DMS114 treated with DMSO at 0.1 percent for 48 hours (cell line): ENCODE measurements at regions not wholly inside any gene's neighbourhood (a gene's known extent, or its start where the extent isn't known, plus 50 kb on each side); places are given as distances from the start of the nearest gene placed in this dataset.
"Not testable (repeated sequence)": the region's sequence is repeated elsewhere in the genome, so short reads cannot be mapped to it uniquely, and the experiment has no call there.

Experiments used
- DNase-seq: peaks from one replicate; lab custom pipeline; 2025; ENCODE audit not compliant: unreplicated experiment; lab: John Stamatoyannopoulos, UW

- no peak for DNase-seq
These were observed 121.2 kb upstream of the FOXP2 start for GRCh38 chr7:114293289-114294012.

GRCh38 chr7:114279901-114280300, 134.7 kb upstream of the FOXP2 start:
- DNase-seq = no peak

- DNase-seq = no peak
These were observed 141.4 kb upstream of the FOXP2 start for GRCh38 chr7:114273218-114273617.

- no peak for DNase-seq
These were observed 144.9 kb upstream of the FOXP2 start for GRCh38 chr7:114269714-114270113.

- not testable (repeated sequence) for DNase-seq
These were observed 147.1 kb upstream of the FOXP2 start for GRCh38 chr7:114267550-114267949.

- DNase-seq = no peak
These were observed 150.6 kb upstream of the FOXP2 start for GRCh38 chr7:114264023-114264422.

- DNase-seq = no peak
These were observed 151.4 kb upstream of the FOXP2 start for GRCh38 chr7:114263219-114263618.

GRCh38 chr7:114255404-114255841, 159.2 kb upstream of the FOXP2 start:
- DNase-seq = no peak

- no peak for DNase-seq
These were observed 171.0 kb upstream of the FOXP2 start for GRCh38 chr7:114243646-114244045.

GRCh38 chr7:114242992-114243507, 171.6 kb upstream of the FOXP2 start:
- no peak for DNase-seq

- DNase-seq = no peak
These were observed 185.4 kb upstream of the FOXP2 start for GRCh38 chr7:114229246-114229645.

- no peak for DNase-seq
These were observed 188.8 kb upstream of the FOXP2 start for GRCh38 chr7:114225784-114226183.

GRCh38 chr7:114218283-114218682, 196.3 kb upstream of the FOXP2 start:
- DNase-seq = no peak

GRCh38 chr7:114217026-114217806, 197.4 kb upstream of the FOXP2 start:
- DNase-seq = no peak

GRCh38 chr7:114214466-114214865, 200.1 kb upstream of the FOXP2 start:
- DNase-seq = no peak

- DNase-seq = no peak
These were observed 201.7 kb upstream of the FOXP2 start for GRCh38 chr7:114212721-114213429.

GRCh38 chr7:114209968-114210367, 204.6 kb upstream of the FOXP2 start:
- no peak for DNase-seq

GRCh38 chr7:114206688-114207087, 207.9 kb upstream of the FOXP2 start:
- DNase-seq = no peak

- DNase-seq = no peak
These were observed 218.1 kb upstream of the FOXP2 start for GRCh38 chr7:114196517-114196916.

GRCh38 chr7:114190387-114190786, 224.2 kb upstream of the FOXP2 start:
- DNase-seq = no peak

GRCh38 chr7:114183311-114184088, 231.1 kb upstream of the FOXP2 start:
- DNase-seq = no peak
